Fibroblast of pulmonary artery (primary cell): ENCODE measurements at regions not wholly inside any gene's neighbourhood (a gene's known extent, or its start where the extent isn't known, plus 50 kb on each side); places are given as distances from the start of the nearest gene placed in this dataset.

Source experiments
- DNase-seq: peaks from one replicate; pipeline ENCODE4 v3.0.0-alpha.2; 2010; ENCODE audit warnings: low read depth
- H3K4me3 ChIP-seq: replicated peaks from 2 replicates; pipeline ENCODE4 v1.5.1; 2011; ENCODE audit warnings: low read depth, mild to moderate bottlenecking, control low read depth, low read length, moderate library complexity
- TF ChIP-seq, protein P1 (sequence below): IDR thresholded peaks from 2 replicates; pipeline ENCODE4 v1.5.1; 2011; ENCODE audit warnings: mild to moderate bottlenecking, control low read depth, low read length, inconsistent platforms; ENCODE audit errors: missing control alignments

DNA sequence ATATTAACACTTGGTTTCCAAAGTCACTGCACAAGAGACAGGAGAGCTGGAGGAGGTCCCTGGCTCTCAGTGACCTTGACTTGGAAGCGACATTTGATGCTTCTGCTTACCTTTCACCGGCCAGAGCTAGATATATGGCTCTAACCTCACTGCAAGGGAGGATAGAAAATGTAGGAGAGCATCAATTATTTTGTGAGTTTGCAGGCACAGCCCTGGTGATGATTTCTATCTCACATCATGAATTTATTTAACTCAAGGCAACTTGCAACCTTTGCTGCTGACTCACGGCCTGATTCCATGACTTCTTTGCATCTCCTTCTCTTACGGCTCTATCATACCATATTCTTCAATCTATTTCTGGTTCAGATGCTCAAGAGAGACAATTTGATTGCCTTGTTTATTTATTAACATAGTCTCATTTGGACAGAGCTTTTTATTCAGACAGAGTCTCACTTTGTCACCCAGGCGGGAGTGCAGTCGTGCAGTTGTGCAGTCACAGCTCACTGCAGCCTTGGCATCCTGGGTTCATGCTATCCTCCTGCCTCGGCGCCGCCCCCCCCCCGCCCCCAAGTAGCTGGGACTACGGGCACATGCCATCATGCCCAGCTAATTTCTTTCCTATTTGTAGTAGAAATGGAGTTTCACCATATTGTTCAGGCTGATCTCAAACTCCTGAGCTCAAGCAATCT is 196.0 kb downstream of the REEP3 start:
- DNase-seq, result no peak
- no peak overlapping the region for H3K4me3 ChIP-seq
- TF ChIP-seq, protein P1, sequence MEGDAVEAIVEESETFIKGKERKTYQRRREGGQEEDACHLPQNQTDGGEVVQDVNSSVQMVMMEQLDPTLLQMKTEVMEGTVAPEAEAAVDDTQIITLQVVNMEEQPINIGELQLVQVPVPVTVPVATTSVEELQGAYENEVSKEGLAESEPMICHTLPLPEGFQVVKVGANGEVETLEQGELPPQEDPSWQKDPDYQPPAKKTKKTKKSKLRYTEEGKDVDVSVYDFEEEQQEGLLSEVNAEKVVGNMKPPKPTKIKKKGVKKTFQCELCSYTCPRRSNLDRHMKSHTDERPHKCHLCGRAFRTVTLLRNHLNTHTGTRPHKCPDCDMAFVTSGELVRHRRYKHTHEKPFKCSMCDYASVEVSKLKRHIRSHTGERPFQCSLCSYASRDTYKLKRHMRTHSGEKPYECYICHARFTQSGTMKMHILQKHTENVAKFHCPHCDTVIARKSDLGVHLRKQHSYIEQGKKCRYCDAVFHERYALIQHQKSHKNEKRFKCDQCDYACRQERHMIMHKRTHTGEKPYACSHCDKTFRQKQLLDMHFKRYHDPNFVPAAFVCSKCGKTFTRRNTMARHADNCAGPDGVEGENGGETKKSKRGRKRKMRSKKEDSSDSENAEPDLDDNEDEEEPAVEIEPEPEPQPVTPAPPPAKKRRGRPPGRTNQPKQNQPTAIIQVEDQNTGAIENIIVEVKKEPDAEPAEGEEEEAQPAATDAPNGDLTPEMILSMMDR, result no peak

DNA sequence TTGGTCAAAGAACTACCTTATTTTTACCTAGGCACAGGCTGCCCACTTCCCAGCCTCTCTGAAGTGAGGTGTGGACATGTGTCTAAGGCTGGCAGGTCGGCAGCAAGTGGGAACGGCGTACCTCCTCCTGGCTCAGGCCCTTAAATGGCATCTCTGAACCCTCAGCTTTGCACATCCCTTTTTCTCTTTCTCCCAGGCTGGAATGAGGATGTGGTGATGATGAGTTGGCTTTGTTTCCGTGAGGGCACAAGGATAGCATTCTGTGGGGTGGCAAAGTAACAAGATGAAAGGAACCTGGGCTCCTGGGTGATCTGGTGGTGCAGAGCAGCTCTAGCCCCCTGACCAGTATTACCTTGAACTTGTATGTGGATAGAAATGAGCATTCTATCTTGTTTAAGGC is 196.8 kb downstream of the REEP3 start:
- no peak for DNase-seq
- TF ChIP-seq, protein P1, result no peak
- H3K4me3 ChIP-seq, result no peak overlapping the region

DNA sequence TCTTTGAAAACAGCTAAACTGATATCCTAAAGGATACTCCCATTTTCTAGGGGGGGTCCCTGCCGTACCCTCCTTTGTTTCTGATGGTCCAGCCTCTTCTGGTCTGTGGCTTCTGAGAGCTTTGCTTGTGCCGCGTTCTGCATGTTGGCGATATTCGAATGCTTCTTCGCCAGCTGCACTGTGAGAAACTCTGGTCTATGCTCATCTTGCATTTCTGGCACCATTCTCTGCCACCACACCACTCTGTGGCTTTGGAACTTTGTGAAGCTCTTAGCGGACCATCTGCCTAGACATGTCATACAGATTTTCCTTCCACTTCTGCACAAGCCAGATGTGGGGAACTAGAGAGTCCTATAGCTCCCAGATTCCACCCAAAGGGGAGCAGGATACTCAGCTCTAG is 197.2 kb downstream of the REEP3 start:
- DNase-seq, result no peak
- H3K4me3 ChIP-seq, result no peak overlapping the region

DNA sequence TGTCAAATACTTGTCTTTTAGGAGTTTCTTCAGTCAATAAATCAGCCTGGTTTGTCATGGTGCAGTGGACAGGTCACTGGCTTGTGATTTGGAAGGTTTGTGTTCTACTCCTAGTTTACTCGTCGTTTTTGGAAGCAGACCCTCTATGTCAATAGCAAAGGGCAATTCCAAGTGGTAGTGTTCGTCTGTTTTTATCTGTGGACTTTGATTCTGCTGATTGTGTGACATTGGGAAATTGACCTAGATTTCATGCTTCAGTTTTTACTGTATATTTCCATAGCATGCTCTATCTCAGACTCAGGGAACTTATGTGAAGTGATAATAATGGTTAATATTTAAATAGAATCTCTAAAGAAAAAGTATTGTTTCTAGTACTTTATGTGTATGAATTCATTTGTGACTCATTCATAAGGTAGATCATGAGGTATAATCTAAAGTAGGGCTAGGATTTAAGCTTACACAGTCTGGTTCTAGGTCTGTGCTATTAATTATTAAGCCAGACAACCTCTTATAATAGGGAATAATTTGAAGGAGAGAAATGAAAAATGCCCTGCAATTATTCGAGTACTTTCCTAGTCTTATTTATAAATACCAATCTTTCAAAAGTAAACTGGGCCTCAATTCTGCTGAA is 198.1 kb downstream of the REEP3 start:
- no peak for DNase-seq
- TF ChIP-seq, protein P1, result no peak
- H3K4me3 ChIP-seq, result no peak overlapping the region

More for the DNA sequence above, 197.2 kb downstream of the REEP3 start:
- TF ChIP-seq, protein P1, result no peak

DNA sequence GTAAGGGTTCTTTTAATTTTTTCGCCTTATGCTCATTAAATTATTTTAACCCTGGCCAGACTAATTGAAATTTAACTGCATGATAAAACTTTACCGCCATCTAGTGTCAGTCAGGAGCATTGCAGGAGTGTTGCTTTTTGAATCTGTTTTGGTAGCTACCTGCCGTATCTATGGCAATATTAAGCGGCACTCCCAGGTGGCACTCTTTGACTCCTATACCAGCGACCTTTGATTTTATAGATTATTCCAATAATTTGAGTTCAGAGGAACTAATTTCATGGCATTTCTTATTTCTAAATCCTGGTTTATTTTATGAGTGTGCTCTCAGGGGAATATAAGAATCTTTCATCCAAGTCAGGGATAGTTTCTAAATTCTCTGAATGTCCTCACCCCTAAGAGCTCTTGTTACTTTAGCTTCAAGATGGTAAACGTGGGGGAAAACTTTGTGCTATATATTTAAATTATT is 198.9 kb downstream of the REEP3 start:
- no peak overlapping the region for H3K4me3 ChIP-seq
- DNase-seq, result peak; percentile 64
- TF ChIP-seq, protein P1, result peak; percentile 96

DNA sequence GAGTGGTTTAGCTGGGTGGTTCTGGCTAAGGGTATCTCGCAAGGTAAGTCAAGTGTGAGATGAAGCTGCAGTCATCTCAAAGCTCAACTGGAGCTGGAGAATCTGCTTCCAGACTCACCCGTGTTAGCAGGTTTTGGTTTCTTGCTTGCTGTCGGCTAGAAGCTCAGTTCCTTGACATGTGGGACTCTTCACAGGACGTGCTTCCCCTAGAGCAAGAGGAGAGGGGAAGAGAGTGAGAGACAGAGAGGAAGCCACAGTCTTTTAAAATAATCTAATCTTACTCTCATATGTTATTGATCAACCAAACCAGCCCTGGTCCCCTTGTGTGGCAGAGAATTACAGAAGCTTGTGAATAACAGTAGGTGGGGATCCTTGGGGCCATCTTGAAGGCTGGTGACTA is 199.5 kb downstream of the REEP3 start:
- TF ChIP-seq, protein P1, result no peak
- DNase-seq, result no peak
- no peak overlapping the region for H3K4me3 ChIP-seq

DNA sequence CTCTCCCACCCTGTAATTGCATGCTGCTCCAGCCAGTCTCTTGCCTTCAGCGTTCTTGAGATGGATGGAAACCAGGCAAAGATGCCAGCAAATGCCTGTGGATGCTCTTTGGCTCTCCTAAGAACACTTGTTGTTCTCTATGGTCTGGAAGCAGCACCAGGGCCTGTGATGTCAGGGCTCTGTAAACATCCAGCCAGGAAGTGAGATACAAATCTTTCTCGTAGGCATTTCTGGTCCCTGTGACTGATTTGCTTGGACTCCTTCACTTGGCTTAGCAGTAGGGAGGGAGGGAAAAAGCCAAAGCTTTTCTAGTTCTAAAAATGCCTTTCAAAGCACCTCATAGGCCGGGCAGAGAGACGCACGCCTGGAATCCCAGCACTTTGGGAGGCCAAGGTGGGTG is 201.3 kb downstream of the REEP3 start:
- TF ChIP-seq, protein P1, result no peak
- peak; percentile 73 for DNase-seq
- no peak overlapping the region for H3K4me3 ChIP-seq
